Stomach (tissue), 4 donors: ENCODE measurements at regions not wholly inside any gene's neighbourhood (a gene's known extent, or its start where the extent isn't known, plus 50 kb on each side); places are given as distances from the start of the nearest gene placed in this dataset.

Experiments
- CTCF ChIP-seq, 7 experiments: fragments of 450-650 bp in 4 of 7; fragments of 200-600 bp in 3 of 7; sonication (generic) in 3 of 7; IDR thresholded peaks; one replicate each; pipeline ENCODE4 v1.5.1; 2016 to 2019; ENCODE audit warnings: antibody characterized with exemption in 7 of 7, control low read depth in 2 of 7, mild to moderate bottlenecking in 1 of 7
- EP300 ChIP-seq: sonication (generic); formaldehyde crosslinking; IDR thresholded peaks from one replicate; pipeline ENCODE4 v1.6.1; 2017; ENCODE audit warnings: antibody characterized with exemption

DNA sequence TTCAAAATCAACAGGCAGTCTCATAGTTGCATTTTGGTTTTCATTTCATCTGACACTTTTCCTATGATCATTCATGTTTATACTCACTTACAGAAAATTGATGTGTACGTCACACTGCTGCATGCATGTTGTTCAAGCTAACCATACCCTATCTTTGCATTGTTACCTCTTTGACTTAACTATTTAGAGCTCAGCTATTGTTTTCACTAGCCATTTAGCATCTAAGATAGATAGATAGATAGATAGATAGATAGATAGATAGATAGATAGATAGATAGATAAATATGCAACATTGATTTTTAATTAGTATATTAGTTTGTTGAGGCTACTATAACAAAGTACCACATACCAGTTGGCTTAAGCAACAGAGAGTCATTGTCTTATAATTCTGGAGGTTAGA, 649.5 kb upstream of the KCND2 start:
- no peak for TF ChIP-seq EP300
- TF ChIP-seq CTCF (IDR thresholded peaks at IDR 0.05), result no peak
